ENCODE measurements at regions not wholly inside any gene's neighbourhood (a gene's known extent, or its start where the extent isn't known, plus 50 kb on each side); places are given as distances from the start of the nearest gene placed in this dataset.
"Not testable (repeated sequence)": the region's sequence is repeated elsewhere in the genome, so short reads cannot be mapped to it uniquely, and the experiment has no call there.

DNA sequence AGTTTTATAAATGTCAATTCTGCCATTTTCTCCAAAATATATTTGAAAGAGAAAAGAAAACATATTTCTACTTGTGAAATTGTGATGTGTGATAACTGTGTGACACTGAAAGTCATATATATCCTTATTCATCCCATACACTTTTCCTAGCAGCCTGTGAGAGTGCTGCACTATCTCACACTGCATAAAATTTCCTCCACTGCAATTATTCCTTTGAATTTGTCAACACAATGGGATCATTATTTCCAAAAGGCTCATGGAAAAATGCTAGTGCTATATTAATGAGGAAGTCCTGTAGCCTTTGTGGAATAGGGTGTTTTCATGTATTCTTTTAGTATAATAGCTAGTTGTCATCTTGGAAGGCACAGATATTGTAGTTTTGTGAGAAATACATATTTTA, 504.1 kb downstream of the RPL10L start:
- no peak for DNase-seq

DNA sequence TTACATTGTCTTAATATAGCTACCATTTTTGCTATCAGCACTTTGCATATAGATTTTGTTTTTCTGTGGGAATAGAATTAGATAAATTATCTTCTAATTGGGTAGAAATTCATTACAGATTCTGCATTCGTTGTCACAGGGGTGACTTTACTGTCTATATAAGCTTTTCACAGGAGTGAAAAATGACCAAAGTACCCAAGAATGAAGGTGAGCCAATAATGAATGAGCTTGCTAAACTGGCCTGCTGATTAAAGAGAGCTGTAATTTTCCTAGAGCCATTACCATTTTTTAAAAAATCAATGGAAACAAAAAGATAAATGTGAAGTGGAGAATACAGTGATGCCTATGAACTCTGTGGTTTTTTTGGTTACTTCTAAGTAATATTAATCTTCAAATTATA, 504.6 kb downstream of the RPL10L start:
- DNase-seq: no peak

DNA sequence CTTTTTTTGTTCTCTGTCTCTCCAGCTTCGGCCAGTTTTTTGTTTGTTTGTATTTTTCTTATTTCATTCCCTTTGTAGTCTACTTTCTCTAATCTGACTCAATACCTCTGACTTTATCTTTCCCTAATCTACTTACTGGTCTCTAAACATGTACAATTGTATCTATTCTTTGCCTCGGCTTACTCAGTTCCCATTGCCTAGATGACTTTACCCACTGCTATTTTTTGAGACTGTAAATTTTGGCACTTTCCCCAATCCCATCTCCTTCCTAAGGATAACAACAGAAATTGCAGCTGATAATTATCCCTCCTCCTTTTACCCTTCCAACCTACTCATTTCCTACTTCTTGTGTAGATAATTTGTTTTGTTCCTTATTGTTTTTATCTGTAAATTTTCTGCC, 511.1 kb downstream of the RPL10L start:
- DNase-seq: no peak

DNA sequence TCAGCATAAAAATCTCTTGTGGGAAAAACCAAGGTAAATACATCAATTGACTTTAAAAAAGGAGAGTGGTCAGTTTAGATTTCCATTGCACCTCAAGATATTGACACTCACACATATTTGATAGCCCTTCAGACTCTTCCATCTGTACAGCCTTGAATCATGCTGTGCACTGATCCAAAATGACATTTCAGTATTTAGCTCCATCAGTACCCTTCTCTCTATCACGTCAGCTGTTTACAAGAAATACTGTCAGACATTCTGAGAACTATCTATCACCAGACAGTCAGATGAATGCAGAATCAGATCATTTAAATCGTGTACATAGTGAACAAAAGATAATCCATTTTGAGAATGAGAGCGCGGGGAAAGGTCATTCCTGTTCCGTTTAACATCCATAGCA, 511.9 kb downstream of the RPL10L start:
- DNase-seq: no peak

DNA sequence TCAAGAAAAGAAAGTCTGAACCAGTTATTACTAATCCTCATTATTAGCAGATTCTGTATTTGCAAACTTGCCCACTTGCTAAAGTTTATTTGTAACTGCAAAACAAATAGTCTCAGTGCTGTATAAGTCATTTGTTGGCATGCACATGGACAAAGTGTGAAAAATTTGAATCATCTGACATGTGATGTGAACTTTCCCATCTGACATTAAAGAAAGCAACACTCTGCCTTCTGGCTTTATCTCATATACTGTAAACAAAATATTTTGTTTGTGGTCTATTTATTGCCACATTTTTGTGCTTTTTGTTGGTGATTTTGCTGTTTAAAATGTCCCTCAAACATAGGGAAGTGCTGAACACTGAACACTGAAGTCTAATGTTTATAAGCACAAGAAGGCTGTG, 513.8 kb downstream of the RPL10L start:
- DNase-seq: no peak

DNA sequence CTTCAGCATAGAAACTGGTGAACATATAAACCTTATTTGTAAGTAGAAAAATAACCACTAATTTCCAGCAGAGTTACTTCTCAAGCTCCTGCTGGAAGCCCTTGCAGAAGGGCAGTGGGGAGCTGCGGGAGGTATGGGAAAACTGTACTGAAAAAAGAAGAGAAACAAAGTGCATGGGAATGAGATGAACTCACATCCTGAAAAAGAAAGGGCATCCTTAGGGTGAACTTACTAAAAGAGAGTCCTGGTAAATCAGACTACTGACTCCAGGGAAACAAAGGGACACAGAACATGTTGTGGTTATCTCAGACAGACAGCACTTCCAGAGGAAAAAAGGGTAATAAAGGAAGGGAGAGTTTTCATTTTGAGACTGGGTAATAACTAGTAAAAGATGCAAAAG, 515.1 kb downstream of the RPL10L start:
- DNase-seq: no peak

DNA sequence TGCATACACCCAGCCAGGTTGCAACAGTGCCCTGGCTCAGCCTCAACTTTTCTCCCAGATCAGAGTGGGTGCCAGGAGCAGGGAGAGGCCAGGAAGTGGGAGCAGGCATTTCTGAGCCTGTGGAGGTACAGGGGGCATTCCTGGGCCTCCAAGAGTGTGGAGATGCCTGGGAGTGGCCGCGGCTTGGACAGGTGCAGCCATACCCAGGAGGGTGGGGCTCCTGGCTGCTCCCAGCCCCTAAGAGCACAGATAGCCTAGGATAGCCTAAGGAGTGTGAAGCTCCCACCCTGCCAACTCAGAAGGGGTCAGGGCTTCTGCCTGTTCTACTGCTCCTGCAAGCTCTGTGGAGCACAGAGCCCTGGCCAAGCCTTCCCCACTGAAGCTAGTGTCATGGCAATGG, 543.4 kb downstream of the RPL10L start:
- DNase-seq: no peak

DNA sequence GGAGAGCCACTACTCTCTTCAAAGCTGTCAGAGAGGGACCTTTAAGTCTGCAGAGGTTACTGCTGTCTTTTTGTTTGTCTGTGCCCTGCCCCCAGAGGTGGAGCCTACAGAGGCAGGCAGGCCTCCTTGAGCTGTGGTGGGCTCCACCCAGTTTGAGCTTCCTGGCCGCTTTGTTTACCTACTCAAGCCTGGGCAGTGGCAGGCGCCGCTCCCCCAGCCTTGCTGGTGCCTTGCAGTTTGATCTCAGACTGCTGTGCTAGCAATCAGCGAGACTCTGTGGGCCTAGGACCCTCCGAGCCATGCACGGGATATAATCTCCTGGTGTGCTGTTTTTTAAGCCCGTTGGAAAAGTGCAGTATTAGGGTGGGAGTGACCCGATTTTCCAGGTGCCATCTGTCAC, 550.7 kb downstream of the RPL10L start:
- DNase-seq: not testable (repeated sequence)

DNA sequence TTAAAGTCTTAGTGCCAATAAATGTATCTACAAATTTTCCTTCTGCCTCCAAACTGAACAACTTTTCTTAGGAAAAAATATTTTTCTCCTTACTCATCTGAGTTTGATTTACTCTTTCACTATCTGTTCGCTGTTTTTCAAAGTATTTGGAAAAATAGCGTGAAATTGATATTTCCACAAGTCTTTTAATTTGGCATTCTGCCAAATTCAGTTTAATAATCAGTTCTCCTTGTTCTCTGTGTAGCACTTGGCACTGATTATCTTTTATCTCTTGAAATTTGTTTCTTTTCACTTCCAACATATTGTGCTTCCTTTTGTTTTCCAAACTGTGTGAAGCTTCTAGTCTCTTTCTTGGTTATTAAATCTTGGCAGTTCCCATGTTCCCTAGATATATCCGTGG, 559.8 kb downstream of the RPL10L start:
- no peak for DNase-seq

DNA sequence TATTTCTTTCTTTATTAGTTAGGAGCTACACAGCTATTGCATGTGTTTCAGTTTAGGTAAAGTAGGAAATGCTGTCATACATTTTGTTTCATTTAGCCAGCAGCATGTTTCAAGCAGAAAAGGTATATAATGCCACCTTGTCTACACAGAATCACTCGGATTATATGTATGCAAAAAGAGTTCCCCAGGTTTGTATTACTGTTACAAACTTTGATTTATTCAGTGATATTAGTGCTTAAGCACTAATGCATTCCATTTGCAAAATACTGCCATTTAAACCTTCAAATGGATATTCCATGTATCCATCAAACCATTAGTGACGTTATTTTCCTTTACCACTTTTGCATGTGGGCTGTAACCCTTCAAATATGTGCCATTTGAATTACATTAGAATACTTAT, 564.0 kb downstream of the RPL10L start:
- DNase-seq: no peak

DNA sequence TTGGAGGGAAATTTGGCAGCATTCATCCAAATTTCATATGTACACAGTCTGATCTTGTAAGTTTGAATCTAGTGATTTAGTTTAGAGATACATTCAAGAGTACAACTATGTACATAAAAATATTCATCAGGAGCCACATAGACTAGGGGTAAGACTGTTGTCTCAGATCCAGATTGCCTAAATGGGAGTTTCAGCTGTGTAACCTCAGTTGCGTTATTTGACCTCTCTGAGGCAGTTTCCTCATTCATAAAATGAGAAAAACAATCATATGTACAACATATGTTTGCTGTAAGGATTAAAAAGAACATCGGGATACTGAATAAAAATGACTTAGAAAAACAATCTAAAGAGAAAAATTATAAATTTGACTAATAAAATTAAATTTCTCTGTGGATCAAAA, 577.5 kb downstream of the RPL10L start:
- no peak for DNase-seq

DNA sequence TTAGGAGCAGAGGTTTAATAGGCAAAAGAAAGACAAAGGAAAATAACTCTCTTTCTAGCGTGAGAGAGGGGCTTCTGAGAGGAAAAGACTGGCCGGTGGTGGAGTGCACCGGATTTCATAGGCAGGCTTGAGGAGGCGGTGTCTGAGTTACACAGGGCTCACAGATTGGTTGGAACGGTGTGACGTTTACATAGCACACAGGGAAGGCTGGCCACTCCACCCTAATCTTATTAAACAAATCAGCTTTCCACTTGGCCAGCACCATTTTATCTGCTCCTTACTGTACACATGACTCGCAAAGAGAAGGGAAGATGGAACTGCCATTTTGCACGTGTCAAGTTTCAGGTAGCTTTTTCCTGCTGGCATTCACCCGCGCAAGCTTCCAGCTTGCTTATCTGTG, 587.7 kb downstream of the RPL10L start:
- no peak for DNase-seq

DNA sequence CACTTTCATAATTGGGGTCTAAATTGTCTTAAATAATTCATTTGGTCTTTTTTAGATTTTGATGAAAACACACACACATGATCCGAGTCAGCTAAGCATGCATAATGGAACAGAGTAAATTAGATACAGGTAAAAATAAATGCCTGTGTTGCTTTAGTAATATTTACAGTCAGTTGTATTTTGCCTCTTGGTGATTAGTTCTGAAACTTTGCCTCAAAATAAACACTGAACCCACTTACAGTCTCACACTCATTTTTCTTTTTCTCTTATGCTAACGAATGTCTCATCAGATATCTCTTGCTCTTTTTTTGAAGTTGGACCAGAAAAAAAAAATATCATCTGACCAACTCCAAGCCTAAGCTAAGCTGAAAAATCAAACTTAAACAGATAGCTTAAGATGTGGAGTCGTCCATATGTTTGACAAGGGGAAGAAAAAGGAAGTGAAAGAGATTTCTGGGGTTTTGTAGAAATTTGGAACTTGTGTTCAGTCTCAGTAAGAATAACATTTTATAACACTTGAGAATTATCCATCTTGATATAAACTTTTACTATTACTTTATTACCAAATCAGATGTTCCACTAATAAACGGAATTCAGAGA, 592.5 kb downstream of the RPL10L start:
- no peak for DNase-seq

DNA sequence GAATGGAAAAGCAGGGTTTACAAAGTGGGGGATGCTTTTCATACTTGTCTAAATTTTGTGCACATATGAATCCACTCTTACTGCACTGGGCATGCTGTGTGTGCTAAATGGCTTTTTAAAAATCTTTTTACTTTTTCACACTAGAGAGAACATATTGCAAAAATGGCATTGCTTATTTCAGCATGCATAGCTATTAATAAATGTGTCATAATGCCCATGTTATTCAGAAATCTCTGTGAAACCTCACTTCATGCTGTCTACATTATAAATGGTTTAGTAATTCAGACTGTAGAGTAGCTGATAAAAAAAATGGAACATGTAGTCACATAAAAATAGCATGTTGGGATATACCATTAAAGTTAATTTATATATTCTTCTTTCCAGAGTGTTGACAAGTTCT, 593.8 kb downstream of the RPL10L start:
- DNase-seq: no peak

DNA sequence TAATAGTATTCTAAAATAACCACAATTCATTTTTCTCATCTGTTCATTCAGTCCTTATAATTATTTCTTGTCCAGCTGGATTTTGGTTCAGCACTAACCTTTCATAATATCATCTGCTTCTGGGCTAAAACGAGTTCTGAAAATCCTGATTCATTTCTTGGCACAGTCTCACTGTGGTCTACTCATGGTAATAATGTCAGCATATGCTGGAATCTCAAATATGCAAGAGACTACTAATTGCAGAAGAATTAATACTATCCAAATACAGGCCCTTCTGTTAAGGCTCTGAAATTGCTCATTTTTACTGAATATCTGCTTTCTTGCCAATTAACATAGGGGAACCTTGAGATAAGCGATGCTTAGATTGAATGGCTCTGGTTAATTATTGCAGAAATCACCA, 597.1 kb downstream of the RPL10L start:
- peak in 1 of 2 experiments; percentile 2 for DNase-seq

DNA sequence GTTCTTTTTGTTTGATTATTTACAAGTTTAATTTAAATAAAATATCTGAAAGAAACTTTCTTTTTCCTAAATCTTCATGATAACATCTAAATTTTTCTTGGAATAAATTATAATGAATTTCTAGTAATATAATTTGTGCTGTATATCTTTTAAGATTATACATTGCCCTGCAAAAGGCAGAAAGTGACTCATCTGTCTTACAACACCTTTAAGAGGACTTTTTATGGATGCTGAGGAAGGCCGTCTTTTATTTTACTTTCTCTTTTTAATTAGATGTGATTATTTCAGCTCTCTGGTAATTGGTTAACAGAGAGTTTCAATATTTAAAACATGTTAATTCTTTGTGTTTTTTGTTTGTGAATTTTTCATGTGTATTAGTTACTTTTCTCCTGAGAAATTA, 598.4 kb downstream of the RPL10L start:
- no peak for DNase-seq

DNA sequence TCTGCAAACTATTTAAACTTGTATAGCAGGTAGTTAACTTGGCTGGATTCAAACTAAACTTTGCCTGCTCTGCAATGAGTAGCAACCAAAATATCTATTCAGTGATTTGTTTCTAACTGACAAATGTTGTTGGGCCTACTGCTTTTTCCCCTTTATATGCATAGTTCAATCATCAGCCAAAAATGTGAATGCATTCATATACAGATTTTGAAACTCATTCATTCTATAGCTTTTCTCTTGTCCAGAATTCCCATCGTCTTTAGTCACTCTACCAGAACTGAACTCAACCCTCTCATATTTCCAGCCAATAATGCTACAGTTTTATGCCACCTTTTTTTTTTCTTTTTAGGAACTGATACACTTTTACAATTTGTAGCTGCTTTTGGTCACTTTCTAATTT, 599.8 kb downstream of the RPL10L start:
- DNase-seq: no peak

DNA sequence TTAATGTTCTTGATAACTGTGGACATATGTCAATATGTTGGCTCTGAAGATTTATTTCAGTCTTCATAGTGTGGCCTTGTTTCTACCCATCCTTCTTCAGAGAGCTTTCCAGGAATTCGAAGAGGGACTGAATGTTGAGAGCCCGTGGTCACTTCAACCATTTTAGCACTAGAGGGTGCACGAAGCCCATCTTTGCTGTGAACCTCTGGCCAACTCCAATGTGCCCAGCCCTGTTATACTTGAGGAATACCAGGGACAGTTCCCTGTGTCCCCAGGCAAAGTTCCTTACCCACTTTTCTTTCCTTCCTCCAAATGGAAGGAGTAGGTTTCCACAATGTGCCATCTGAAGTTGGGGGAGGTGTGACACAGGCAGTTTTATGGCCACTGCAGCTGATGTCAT, 603.5 kb downstream of the RPL10L start:
- DNase-seq: peak; percentile 5 to 13

DNA sequence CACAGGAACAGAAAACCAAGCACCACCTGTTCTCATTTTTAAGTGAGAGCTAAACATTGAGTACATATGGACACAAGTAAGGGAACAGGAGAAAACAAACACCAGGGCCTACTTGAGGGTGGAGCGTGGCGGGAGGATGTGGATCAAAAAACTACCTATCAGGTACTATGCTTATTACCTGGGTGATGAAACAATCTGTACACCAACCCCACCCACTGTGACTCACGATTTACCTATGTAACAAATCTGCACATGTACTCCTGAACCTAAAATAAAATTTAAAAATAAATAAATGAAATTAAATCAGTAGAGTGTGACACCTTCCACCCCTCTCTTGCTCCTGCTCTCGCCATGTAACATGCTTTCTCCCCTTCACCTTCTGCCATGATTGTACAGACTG, 615.5 kb downstream of the RPL10L start:
- DNase-seq: no peak

DNA sequence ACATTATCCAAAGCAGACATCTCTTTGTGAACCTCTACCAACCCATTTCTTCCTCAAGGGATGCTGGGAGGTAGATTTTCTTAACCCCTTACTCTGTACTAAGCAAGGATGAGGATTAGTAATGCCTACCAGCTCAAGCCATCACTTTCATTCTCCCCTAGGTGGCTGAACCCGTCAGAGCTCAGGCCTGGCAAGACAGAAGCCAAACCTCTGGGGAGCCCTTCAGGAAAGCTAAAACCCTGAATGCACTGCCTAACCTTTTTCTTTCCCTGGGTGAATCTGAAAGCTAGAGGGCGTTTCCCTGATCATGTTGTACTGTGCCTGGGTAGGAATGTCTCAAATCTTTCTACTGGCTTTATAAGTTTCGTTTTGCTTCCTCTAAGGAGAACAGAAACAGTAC, 617.3 kb downstream of the RPL10L start:
- DNase-seq: no peak

DNA sequence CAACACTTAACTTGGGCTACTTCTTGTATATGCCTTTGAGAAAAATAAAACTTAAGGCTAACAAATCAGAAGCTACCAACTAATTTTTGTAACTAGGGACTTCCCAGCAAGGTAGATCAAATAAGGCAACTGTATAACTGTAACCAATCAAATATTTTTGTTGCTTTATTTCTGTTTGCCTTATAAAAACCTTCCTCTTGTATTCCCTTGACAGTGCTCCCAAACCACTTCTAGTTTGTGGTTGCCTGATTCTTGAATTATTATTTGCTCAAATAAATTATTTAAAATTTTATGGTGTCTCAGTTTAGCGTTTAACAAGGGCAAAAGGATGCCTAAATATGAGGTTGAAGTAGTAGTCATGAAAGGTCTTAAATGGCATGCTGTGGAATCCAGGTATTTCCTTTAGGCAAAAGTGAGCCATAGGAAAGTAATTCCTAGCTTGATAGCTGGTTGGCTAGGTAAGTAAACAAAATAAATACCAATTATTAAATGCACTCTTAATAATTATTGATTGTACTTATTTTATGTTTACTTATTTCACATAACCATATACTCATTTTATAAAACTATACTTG, 632.6 kb downstream of the RPL10L start:
- no peak for DNase-seq

DNA sequence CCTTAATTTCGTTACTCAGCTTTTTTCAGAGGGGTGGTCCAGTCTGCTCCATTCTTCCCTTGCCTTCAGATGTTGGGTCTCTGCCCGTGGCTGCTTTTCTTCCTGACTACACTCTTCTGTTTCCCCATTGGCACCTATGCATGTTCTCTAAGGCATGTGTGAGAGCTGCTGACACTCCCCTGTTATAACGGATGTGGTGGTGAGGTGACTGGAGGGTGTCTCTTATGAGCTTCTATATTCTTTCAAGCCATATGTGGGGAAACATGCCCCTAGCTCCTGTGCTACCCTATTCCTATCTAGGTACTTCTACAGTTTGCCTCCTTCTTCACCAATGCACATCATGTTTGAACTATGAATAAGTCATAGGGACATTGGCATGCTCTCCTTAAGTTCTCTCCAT, 643.2 kb downstream of the RPL10L start:
- DNase-seq: no peak

DNA sequence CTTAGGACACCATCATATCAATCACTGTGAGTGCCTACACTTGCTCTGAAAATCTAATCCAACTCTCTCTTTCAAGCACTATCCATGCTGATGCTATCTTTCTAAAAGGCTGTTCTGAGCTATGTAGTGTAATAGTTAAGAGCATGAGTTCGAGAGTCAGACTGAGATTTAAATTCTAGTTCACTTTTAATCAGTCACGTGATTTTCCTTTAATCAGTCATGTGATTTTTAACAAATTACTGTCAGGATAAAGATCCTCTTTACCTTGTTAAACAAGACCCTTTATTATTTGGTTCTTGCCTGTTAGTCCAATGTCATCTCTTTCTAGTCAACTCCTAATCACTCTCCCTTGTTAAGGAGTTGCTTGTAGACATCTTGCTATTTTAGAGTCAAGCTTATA, 653.0 kb downstream of the RPL10L start:
- no peak for DNase-seq

DNA sequence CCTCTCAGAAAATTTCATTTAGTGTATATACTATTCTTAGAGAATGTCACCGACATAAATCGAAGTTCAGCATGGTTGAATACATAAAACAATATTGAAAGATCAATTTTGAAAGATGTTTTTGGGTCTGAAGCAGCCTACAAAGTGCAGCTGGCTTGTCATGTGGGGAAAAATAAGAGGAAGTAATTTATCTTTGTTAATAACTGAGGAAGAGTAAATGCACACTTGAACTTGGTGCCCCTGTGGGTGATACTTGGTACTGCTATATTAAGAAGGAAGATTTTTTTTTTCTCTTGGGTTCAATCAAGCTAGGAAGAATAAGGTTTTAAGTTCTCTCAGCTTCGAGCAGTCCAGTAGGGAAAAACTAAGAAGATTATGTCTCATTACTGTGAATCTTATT, 661.3 kb downstream of the RPL10L start:
- DNase-seq: peak in 1 of 2 experiments; percentile 14

DNA sequence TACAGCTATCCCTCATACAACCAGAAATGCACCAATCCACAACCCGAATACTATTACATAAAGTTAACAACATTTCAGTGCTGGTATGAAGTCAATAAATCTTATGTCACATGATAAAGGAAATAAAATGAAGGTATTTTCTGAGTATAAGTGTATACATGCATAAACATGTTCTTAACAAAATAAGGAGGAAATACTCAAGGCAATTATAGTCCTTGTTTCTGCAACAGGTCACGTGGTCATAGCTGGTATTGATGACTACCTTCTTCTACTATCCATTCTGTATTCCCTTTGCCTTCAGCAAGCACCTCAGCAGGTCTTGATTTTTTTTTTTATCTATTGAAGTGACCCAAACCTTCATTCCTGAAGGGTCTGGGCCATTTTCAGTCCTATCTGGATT, 675.6 kb downstream of the RPL10L start:
- DNase-seq: no peak

DNA sequence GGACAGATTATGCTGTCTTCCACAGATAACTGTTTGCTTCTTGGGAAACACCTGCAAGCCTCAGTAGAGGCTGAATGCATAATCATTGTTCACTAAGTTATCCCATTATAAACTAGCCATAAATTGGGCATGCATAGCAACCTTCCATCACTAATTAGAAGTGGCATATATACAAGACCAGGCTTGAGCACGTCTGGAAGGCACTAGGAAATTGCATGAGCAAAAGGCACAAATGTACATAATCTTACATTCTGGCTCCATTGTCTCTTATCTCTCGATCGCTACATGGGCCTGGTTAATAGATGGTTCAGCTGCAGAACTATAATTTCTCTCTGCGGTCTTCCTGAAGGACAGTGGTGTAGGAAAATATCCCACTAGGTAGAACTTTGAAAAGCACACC, 679.2 kb downstream of the RPL10L start:
- DNase-seq: no peak

All from SW 1271 (cell line).